H9 (cell line): ENCODE measurements at regions not wholly inside any gene's neighbourhood (a gene's known extent, or its start where the extent isn't known, plus 50 kb on each side); places are given as distances from the start of the nearest gene placed in this dataset.

Experiments used
- DNase-seq: peaks from one replicate; pipeline ENCODE4 v3.0.0-alpha.2; 2017
- H2AFZ ChIP-seq: one replicate; pipeline ENCODE4 v1.6.1; 2013; ENCODE audit warnings: mild to moderate bottlenecking, low read length, control low read depth, moderate library complexity
- H2AK5ac ChIP-seq: 2 replicates; pipeline ENCODE4 v1.6.1; 2013; ENCODE audit warnings: low read length, control low read depth, mixed read lengths; ENCODE audit not compliant: insufficient read length
- H2BK120ac ChIP-seq: one replicate; pipeline ENCODE4 v1.6.1; 2013; ENCODE audit warnings: low read depth, mild to moderate bottlenecking, low read length, control low read depth, inconsistent platforms; ENCODE audit not compliant: poor library complexity, severe bottlenecking
- H2BK12ac ChIP-seq: 2 replicates; pipeline ENCODE4 v1.6.1; 2013; ENCODE audit warnings: low read length, control low read depth, mixed read lengths, low read depth; ENCODE audit not compliant: insufficient read length
- H2BK15ac ChIP-seq: 2 replicates; pipeline ENCODE4 v1.6.1; 2013; ENCODE audit warnings: low read depth, low read length, control low read depth
- H2BK20ac ChIP-seq: one replicate; pipeline ENCODE4 v1.6.1; 2013; ENCODE audit warnings: low read depth, mild to moderate bottlenecking, low read length, control low read depth, inconsistent platforms; ENCODE audit not compliant: poor library complexity, severe bottlenecking
- H2BK5ac ChIP-seq: 2 replicates; pipeline ENCODE4 v1.6.1; 2013; ENCODE audit warnings: low read length, control low read depth, mixed read lengths; ENCODE audit not compliant: insufficient read length
- H3K14ac ChIP-seq: 2 replicates; pipeline ENCODE4 v1.6.1; 2013; ENCODE audit warnings: low read length, control low read depth; ENCODE audit not compliant: insufficient read depth
- H3K18ac ChIP-seq: 2 replicates; pipeline ENCODE4 v1.6.1; 2013; ENCODE audit warnings: low read depth, mild to moderate bottlenecking, mixed read lengths, low read length, control low read depth; ENCODE audit not compliant: insufficient read length
- H3K23ac ChIP-seq: 2 replicates; pipeline ENCODE4 v1.6.1; 2013; ENCODE audit warnings: low read length, control low read depth, mixed read lengths, low read depth; ENCODE audit not compliant: insufficient read length
- H3K23me2 ChIP-seq: 2 replicates; pipeline ENCODE4 v1.6.1; 2013; ENCODE audit warnings: low read depth, mild to moderate bottlenecking, mixed read lengths, low read length, control low read depth; ENCODE audit not compliant: insufficient read length, poor library complexity, severe bottlenecking
- H3K27ac ChIP-seq: 2 replicates; pipeline ENCODE4 v1.5.1; 2013; ENCODE audit warnings: low read length, control low read depth, mixed read lengths, low read depth; ENCODE audit not compliant: insufficient read length
- H3K27me3 ChIP-seq: 2 replicates; pipeline ENCODE4 v1.6.1; 2013; ENCODE audit warnings: low read length, control low read depth, inconsistent platforms; ENCODE audit not compliant: insufficient read depth
- H3K4ac ChIP-seq: 2 replicates; pipeline ENCODE4 v1.6.1; 2013; ENCODE audit warnings: low read depth, mild to moderate bottlenecking, control low read depth, inconsistent platforms, low read length, moderate library complexity
- H3K4me1 ChIP-seq: 2 replicates; pipeline ENCODE4 v1.6.1; 2013; ENCODE audit warnings: low read length, control low read depth, inconsistent platforms; ENCODE audit not compliant: insufficient read depth
- H3K4me2 ChIP-seq: 2 replicates; pipeline ENCODE4 v1.6.1; 2013; ENCODE audit warnings: low read length, control low read depth, mixed read lengths; ENCODE audit not compliant: insufficient read length, insufficient read depth
- H3K56ac ChIP-seq: 2 replicates; pipeline ENCODE4 v1.6.1; 2013; ENCODE audit warnings: low read depth, mild to moderate bottlenecking, mixed read lengths, low read length, control low read depth; ENCODE audit not compliant: insufficient read length
- H3K79me1 ChIP-seq: 2 replicates; pipeline ENCODE4 v1.6.1; 2013; ENCODE audit warnings: low read depth, mild to moderate bottlenecking, moderate library complexity, low read length, control low read depth, inconsistent platforms; ENCODE audit not compliant: insufficient read depth, poor library complexity, severe bottlenecking
- H3K79me2 ChIP-seq: 2 replicates; pipeline ENCODE4 v1.6.1; 2013; ENCODE audit warnings: low read length, control low read depth, inconsistent platforms; ENCODE audit not compliant: insufficient read depth
- H3K9ac ChIP-seq: 2 replicates; pipeline ENCODE4 v1.6.1; 2013; ENCODE audit warnings: low read length, control low read depth, mixed read lengths; ENCODE audit not compliant: insufficient read length; ENCODE audit errors: extremely low read depth
- H3K9me3 ChIP-seq: one replicate; pipeline ENCODE4 v1.6.1; 2013; ENCODE audit warnings: low read depth, low read length, inconsistent platforms; ENCODE audit not compliant: control insufficient read depth
- H3T11ph ChIP-seq: one replicate; pipeline ENCODE4 v1.6.1; 2013; ENCODE audit warnings: mild to moderate bottlenecking, low read length, control low read depth, inconsistent platforms
- H4K20me1 ChIP-seq: one replicate; pipeline ENCODE4 v1.6.1; 2013; ENCODE audit not compliant: control insufficient read depth, insufficient read length, insufficient read depth
- H4K5ac ChIP-seq: 2 replicates; pipeline ENCODE4 v1.6.1; 2013; ENCODE audit warnings: low read depth, mild to moderate bottlenecking, mixed read lengths, low read length, control low read depth; ENCODE audit not compliant: insufficient read length
- H4K8ac ChIP-seq: replicated peaks from 2 replicates; pipeline ENCODE4 v1.6.1; 2013; ENCODE audit warnings: low read length, control low read depth, mixed read lengths, low read depth; ENCODE audit not compliant: insufficient read length
- H4K91ac ChIP-seq: 2 replicates; pipeline ENCODE4 v1.6.1; 2013; ENCODE audit warnings: low read depth, mild to moderate bottlenecking, moderate library complexity, mixed read lengths, low read length, control low read depth; ENCODE audit not compliant: insufficient read length
- H3K27ac Mint-ChIP-seq, 3 experiments: 2 replicates in 2 of 3; 3 replicates in 1 of 3; pipeline ENCODE4 v1.8.0; 2020 to 2021; ENCODE audit warnings: mixed read lengths in 3 of 3, mild to moderate bottlenecking in 1 of 3, moderate library complexity in 1 of 3
- H3K27me3 Mint-ChIP-seq: 2 replicates; pipeline ENCODE4 v1.8.0; 2021; ENCODE audit warnings: low read depth, mild to moderate bottlenecking, moderate library complexity, mixed read lengths
- H3K36me3 Mint-ChIP-seq, 3 experiments: 2 replicates in 2 of 3; 3 replicates in 1 of 3; pipeline ENCODE4 v1.8.0; 2020 to 2021; ENCODE audit warnings: low read depth in 3 of 3, mixed read lengths in 3 of 3; ENCODE audit not compliant: insufficient read depth in 1 of 3
- H3K4me1 Mint-ChIP-seq, 2 experiments: 2 replicates each; pipeline ENCODE4 v1.8.0; 2020; ENCODE audit warnings: mixed read lengths in 2 of 2
- H3K4me3 Mint-ChIP-seq, 2 experiments: 2 replicates in 1 of 2; 3 replicates in 1 of 2; pipeline ENCODE4 v1.8.0; 2020 to 2021; ENCODE audit warnings: mild to moderate bottlenecking in 2 of 2, mixed read lengths in 2 of 2, moderate library complexity in 1 of 2
- H3K9me3 Mint-ChIP-seq, 2 experiments: 2 replicates in 1 of 2; 3 replicates in 1 of 2; pipeline ENCODE4 v1.8.0; 2020; ENCODE audit warnings: mild to moderate bottlenecking in 2 of 2, mixed read lengths in 2 of 2, moderate library complexity in 1 of 2
- CTCF ChIP-seq: fragments of 200-600 bp; sonication (generic); conservative IDR thresholded peaks from 3 replicates; pipeline ENCODE4 v1.8.0; 2021; ENCODE audit warnings: antibody characterized with exemption, mild to moderate bottlenecking
- WGBS: extraction: QIAGEN DNeasy Blood & Tissue Kit; methylation state at CpG from one replicate; pipeline ENCODE4 v1.1.7; 2013; ENCODE audit warnings: missing lambda C conversion rate, low lambda C conversion rate, mixed read lengths; ENCODE audit not compliant: insufficient read length; ENCODE audit errors: extremely low coverage; 5-methylcytosine and 5-hydroxymethylcytosine counted together

- Histone ChIP-seq H3K27me3 (no peaks in the 10 kb centered on the region), H3K18ac (no peak overlapping the region), H4K5ac (no peak overlapping the region), H3K4ac (no peak overlapping the region), H3K9me3 (no peaks in the 10 kb centered on the region), H2AK5ac (no peak overlapping the region), H3K4me1 (no peaks in the 10 kb centered on the region; the same call in 1 of the 2 replicates), H3K4me2 (no peak overlapping the region), H3K56ac (no peak overlapping the region), H2BK15ac (no peak overlapping the region), H2BK5ac (no peak overlapping the region), H2BK20ac (no peak overlapping the region), H2BK120ac (no peak overlapping the region), H3K79me2 (no peaks in the 10 kb centered on the region), H3K23me2 (no peaks in the 10 kb centered on the region), H3K27ac (no peak overlapping the region), H2AFZ (no peak overlapping the region), H3K79me1 (no peaks in the 10 kb centered on the region), H4K8ac (no peak overlapping the region), H4K91ac (no peak overlapping the region), H3K14ac (no peak overlapping the region), H3K9ac (no peak overlapping the region), H2BK12ac (no peak overlapping the region), H4K20me1 (no peaks in the 10 kb centered on the region), H3T11ph (no peak overlapping the region), H3K23ac (no peak overlapping the region)
- WGBS = no CpG with 5 or more reads among the region's 3 CpGs
- no peak for DNase-seq
- Mint-ChIP-seq H3K27me3 (no peaks in the 10 kb centered on the region), H3K36me3 (no peaks in the 10 kb centered on the region; a peak in 1 of 7 replicates), H3K4me1 (peaks cover 6 to 9% of the 10 kb centered on the region in 2 experiments; a peak in 3 of 4 replicates), H3K27ac (no peak overlapping the region), H3K4me3 (no peak overlapping the region), H3K9me3 (no peaks in the 10 kb centered on the region)
- no peak for TF ChIP-seq CTCF
Measured at GRCh38 chr11:109968781-109969180, 124.4 kb upstream of the ZC3H12C start.
